Amygdala (tissue), 56 donors: ENCODE measurements at regions not wholly inside any gene's neighbourhood (a gene's known extent, or its start where the extent isn't known, plus 50 kb on each side); places are given as distances from the start of the nearest gene placed in this dataset.

Source experiments
- DNase-seq, 56 donors: peaks; one replicate each; lab custom pipeline; 2025; lab: John Stamatoyannopoulos, UW

DNA sequence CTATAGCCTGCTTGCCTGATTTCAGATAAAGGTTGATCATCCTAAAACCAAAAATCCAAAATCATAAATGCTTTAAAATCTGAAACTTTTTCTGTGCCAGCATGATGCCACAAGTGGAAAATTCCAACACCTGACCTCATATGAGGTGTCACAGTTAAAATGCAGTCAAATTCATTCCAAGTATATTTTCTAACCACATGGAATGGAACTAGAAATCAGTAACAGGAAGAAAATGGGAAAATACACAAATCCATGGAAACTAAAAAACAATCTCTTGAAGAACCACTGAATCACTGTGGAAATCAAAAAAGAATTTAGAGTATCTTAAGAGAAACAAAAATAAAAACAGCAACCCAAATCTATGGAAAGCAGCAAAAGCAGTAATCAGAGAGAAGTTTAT, 297.5 kb upstream of the COX7C start:
- DNase-seq, result no peak

DNA sequence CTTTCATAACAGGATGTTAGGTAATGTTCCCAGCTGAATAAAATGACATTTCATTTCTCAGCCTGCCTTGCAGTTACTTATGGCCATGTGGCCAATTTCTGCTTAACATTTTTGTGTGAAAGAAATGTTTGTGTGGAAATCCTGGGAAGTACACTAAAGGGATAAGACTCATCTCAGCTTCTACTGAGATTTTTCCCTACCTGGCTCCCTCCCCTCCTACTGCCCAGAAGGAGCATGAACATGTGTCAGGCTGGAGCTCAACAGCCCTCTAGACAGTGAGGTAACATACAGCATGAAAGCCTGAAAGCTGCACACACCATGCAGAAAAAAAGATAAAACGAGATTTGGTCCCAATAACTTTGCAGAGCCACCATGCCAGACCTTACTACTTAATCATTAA, 288.4 kb upstream of the COX7C start:
- DNase-seq, result no peak

DNA sequence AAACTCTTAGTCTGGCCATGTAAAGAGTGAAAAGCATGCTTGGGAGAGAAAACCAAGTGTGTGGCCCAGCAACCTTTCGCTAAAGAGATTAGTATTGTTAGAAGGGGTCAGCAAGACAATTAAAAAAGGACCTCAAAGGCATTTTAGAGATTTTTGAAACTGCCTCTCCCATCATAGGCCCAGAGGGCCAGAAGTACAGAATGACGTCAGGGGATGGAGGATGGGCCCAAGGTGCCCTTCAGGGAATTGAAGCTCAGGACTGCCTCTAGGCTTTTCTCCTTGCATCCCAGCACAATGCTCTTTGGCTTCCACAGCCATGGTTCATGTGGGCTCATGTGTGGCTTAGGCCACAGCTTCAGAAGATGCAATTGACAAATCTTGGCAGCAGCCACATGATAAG, 287.0 kb upstream of the COX7C start:
- no peak for DNase-seq

- DNase-seq, result no peak
Observed at GRCh38 chr5:86332851-86333250, 284.9 kb upstream of the COX7C start.

DNA sequence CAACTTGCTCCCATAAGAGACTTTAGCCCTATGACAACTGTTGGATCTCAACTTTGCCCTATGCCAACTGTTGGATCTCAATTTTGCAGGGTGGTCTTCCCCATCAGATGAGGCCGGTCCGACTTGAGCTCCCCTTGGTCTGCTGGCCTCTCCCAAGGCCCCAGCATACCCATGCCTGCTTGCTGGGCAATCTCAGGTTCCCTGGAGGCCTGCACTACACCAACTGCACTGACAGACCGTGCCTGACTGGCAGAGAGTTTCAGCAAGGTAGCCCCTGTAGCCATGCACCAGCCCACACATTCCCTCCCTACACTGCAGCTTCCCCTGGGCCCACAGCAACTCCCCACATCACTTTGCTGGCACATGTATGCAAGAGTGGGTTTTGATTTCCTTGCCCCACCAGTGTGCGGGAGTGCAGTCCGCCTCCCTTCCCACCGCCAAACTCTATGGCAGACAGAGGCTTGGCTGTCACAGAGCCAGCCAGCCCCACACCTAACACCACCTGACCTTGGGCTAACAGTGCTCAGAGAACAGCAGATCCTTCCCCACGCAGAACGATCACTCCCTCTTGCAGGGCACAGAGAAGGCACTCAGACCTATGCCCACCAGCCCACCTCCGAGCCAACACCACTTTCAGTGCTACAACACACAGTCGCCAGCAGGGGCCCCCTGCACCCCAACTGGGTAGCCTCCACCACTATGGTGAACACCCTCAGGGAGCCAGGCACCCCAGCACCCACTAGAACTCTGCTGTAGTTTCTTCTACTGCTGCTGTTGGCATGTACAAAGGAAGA, 279.9 kb upstream of the COX7C start:
- no peak for DNase-seq

- DNase-seq, result no peak
Observed at GRCh38 chr5:86354664-86355063, 263.1 kb upstream of the COX7C start.

DNA sequence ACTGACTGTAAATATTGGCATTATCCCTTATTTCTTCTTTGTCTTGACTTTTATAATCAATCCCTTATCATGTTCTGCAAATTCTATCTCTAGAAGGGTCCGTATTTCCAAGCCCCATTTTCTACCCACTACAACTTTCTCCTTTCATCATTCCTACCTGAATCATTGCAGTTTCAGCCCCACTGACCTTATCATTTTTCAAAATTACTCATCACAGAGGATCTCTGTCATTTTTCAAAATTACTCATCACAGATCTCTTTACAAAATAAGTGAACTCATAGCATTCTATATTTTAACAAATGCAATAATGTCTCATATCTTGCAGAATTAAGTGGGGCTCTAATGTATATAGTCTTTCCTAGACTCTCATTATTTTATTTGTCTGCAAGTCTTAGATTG, 256.9 kb upstream of the COX7C start:
- DNase-seq, result no peak

DNA sequence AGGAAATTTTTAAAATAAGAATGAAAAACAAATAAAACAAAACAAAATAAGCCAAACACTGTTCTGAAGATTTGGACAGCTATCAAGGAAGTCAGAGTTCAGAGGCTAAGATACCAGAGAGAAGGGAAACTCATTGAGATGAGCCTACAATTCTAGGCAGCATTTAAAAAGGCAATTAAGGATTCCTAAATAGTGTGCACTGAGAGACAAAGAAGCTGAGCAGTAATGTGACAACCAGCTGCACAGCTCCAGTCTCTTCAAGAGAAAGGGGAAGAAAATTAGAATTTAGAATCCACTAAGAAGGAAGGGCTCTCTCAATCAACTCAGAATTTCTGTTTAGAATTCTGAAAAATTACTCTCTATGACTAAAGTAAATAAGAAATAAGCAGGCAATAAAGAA, 246.7 kb upstream of the COX7C start:
- no peak for DNase-seq

DNA sequence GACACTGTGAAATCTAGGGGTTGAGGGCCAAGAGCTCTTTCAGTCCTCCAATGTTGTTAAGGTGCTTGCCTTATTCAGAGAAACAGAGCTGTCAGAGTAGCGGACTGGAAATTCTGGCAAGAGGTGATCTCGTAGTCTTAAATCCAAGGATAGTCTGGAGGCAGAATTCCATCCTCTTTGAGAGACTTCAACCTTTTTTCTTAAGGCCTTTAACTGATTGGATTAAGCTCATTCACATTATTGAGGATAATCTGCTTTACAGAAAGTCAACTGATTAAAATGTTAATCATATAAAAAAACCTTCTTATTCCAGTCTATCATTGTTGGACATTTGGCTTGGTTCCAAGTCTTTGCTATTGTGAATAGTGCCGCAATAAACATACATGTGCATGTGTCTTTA, 243.1 kb upstream of the COX7C start:
- DNase-seq, result no peak

- no peak for DNase-seq
Observed at GRCh38 chr5:86376214-86376613, 241.5 kb upstream of the COX7C start.

DNA sequence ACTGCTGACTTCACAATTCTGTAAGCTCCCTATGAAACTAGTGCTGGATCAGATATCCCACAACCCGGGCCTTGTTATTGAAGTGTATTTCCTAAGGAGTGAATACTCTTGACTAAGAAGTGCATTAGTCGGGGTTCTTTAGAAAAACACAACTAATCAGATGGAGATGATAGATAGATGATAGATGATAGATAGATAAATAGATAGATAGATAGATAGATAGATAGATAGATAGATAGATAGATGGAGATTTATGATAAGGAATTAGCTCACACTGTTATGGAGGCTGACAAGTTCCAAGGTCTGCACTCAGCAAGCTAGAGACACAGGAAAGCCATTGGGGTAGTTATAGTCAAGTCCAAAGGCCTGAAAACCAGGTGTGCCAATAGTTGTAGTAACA, 214.6 kb upstream of the COX7C start:
- no peak for DNase-seq

- DNase-seq, result no peak
Observed at GRCh38 chr5:86404256-86404655, 213.5 kb upstream of the COX7C start.

DNA sequence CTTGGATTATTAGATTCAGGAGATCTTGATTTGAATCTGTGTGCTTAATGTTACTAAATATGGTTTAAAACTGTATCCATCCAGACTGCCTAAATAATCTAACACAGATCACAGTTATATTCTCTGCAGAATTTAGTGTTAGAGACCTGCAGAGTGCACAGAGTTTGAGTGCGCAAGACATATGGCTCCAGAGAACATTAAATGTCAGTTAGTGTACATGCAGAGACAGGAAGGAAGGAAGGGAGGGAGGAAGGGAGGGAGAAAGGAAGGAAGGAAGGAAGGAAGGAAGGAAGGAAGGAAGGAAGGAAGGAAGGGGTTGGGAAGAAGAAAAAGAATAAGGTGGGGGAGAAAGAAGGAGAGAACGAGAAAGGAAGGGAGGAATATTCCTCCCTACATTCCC, 210.0 kb upstream of the COX7C start:
- DNase-seq, result no peak

- DNase-seq, result no peak
Observed at GRCh38 chr5:86411596-86411995, 206.1 kb upstream of the COX7C start.

- DNase-seq, result no peak
Observed at GRCh38 chr5:86427158-86427557, 190.6 kb upstream of the COX7C start.

DNA sequence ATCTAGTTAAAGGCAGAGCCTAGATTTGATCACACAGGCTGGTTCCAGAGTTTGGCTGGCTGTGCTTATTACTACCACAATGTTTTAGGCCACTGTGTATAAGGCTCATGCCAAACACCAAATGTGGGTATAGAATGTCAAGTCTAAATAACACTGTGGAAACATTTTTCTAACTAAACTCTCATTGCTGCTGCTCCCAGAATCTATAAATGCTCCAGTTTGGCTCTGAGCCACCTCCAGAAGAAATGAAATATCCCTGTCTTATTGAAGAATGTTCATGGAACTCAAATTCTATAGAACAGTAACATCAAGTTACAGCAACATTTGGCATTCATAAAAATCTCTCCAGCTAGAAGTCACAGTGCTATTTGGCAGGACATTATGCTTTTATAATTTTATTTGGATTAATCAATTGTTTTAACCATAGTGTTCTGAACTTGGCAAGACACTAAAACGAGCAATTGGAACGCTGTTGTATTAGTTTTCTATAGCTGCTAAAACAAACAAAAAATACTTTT, 178.1 kb upstream of the COX7C start:
- DNase-seq, result no peak

DNA sequence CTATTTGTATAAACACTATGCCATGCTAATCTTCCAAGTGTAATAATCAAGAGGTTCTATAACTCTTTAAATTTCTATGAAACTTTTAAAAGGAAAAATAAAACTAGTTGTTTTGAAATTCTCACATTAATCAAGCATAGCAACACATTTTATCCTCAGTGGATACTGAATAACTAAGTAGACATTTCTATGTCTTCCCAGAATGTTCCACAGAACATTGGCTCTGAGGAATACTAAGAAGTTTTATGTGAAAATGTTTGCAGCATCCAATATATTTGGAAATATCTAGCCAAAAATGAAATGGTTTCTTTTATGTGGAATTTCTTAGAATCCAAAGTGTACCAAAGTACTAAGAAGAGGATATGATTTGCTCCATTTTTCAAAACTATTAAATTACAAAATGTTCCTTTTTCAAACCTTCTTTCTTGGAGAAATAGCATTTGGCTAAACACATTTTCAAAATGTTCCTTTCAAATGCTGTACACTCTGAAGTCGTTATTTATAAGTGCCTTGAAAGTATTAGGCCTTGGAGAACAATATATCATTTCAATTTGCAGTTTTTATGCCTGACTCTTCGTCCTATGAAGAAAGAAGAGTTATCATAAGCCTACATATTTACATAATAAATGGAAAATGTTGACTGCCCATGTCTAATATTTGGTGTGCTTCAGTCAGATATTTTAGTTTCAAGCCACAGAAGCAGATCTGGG, 175.6 kb upstream of the COX7C start:
- DNase-seq, result no peak

DNA sequence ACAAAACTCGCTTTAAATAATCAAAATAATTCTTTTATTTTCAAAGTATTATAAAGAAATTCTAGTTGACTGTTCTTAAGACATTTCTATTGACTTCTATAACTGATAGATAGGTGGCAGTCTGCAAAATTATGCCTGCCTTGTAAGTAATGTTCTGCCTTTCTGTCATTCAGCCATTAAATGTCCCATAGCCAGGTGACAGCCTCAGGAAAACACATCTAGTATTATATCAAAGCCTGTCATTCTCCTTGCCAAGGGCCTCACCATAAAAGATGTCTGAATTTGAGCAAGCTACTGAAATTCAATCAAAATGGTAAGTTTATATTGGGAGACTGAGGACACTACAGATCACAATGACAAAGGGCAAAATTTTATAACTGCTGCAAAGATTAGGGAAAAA, 170.4 kb upstream of the COX7C start:
- DNase-seq, result no peak

- DNase-seq, result no peak
Observed at GRCh38 chr5:86452251-86452650, 165.5 kb upstream of the COX7C start.

DNA sequence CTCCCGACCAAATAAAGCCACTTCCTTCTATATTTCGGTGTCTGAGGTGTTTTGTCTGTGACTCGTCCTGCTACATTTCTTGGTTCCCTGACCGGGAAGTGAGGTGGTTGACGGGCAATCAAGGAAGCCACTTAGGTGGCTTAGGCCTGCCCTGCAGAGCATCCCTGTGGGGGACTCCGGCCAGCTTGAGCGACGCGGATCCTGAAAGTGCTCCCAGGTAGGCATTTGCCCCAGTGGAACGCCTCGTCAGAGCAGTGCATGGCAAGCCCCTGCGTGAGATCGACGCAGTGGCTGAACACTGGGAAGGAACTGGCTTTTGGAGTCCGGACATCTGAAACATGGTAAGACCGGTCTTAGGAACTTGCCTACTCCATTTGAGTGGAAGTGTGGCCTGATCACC, 157.2 kb upstream of the COX7C start:
- no peak for DNase-seq

DNA sequence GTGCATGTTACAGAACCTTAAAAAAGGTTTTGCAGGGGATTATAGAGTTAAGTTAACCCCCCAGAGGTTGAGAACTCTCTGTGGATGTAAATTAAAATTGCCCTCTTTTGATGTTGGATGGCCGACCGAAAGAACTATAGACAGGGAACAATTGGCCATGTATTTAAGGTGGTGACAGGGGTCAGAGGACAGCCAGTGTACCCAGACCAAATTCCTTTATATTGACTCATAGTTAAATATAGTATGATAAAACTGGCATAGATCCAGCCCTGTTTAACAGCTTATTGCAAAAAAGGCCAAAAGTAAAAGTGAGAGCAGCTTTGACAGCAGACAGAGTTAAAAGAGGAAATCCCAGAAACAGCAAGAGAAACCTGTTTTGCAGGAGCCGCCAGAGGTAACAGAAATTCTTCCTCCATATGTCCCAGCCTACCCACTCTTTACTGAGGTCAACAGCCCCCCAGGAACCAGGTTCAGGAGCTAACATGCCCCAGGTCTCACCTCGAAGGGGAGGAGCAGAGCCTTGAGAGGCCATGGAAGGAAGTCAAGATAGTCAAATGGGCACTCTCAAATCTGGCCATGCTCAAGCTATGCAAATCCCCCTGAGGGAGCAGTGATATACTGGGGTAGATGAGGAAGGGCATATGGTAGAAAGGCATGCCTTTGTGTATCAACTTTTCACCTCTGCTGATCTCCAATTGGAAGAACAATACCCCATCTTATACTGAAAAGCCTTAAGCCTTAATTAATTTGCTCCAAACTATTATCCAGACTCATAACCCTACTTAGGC, 156.4 kb upstream of the COX7C start:
- no peak for DNase-seq
